Type B pancreatic cell (in vitro differentiated cells): ENCODE measurements at regions not wholly inside any gene's neighbourhood (a gene's known extent, or its start where the extent isn't known, plus 50 kb on each side); places are given as distances from the start of the nearest gene placed in this dataset.

Experiments
- DNase-seq: peaks from one replicate; pipeline ENCODE4 v3.0.0; 2021; ENCODE audit warnings: mixed read lengths; ENCODE audit not compliant: unreplicated experiment; ENCODE audit errors: extremely low spot score
- H3K27ac Mint-ChIP-seq: 2 replicates; pipeline ENCODE4 v1.8.0; 2021; ENCODE audit warnings: mild to moderate bottlenecking, mixed read lengths
- H3K27me3 Mint-ChIP-seq: 2 replicates; pipeline ENCODE4 v1.8.0; 2021; ENCODE audit warnings: mixed read lengths
- H3K36me3 Mint-ChIP-seq: 2 replicates; pipeline ENCODE4 v1.8.0; 2021; ENCODE audit warnings: mixed read lengths
- H3K4me1 Mint-ChIP-seq: one replicate; pipeline ENCODE4 v1.8.0; 2021; ENCODE audit warnings: mixed read lengths; ENCODE audit not compliant: unreplicated experiment
- H3K4me3 Mint-ChIP-seq: 2 replicates; pipeline ENCODE4 v1.8.0; 2021; ENCODE audit warnings: mild to moderate bottlenecking, mixed read lengths
- H3K9me3 Mint-ChIP-seq: 2 replicates; pipeline ENCODE4 v1.8.0; 2021; ENCODE audit warnings: mixed read lengths
- CTCF ChIP-seq: fragments of 200-600 bp; sonication (generic); conservative IDR thresholded peaks from 2 replicates; pipeline ENCODE4 v1.5.0; 2021; ENCODE audit warnings: antibody characterized with exemption, mild to moderate bottlenecking

GRCh38 chr5:109487753-109488420, 78.1 kb upstream of the PJA2 start:
- no peak for DNase-seq
- Mint-ChIP-seq H3K4me3 (no peak overlapping the region), H3K4me1 (no peaks in the 10 kb centered on the region), H3K9me3 (no peaks in the 10 kb centered on the region), H3K36me3 (no peaks in the 10 kb centered on the region), H3K27ac (no peak overlapping the region), H3K27me3 (peaks cover 4% of the 10 kb centered on the region)
- TF ChIP-seq CTCF: no peak

GRCh38 chr5:109486200-109486804, 76.5 kb upstream of the PJA2 start:
- Mint-ChIP-seq H3K4me3 (no peak overlapping the region), H3K27ac (no peak overlapping the region), H3K4me1 (no peaks in the 10 kb centered on the region), H3K27me3 (peaks cover 4% of the 10 kb centered on the region), H3K9me3 (no peaks in the 10 kb centered on the region), H3K36me3 (no peaks in the 10 kb centered on the region)
- DNase-seq: no peak
- no peak for TF ChIP-seq CTCF

GRCh38 chr5:109485030-109485429, 75.3 kb upstream of the PJA2 start:
- DNase-seq: no peak
- H3K27ac Mint-ChIP-seq: no peak overlapping the region
- H3K9me3 Mint-ChIP-seq: no peaks in the 10 kb centered on the region
- no peak overlapping the region for H3K4me3 Mint-ChIP-seq
- H3K4me1 Mint-ChIP-seq: no peaks in the 10 kb centered on the region
- H3K27me3 Mint-ChIP-seq: peaks cover 4% of the 10 kb centered on the region
- H3K36me3 Mint-ChIP-seq: no peaks in the 10 kb centered on the region
- no peak for TF ChIP-seq CTCF

GRCh38 chr5:109484597-109484996, 74.8 kb upstream of the PJA2 start:
- no peaks in the 10 kb centered on the region for H3K36me3 Mint-ChIP-seq
- peaks cover 4% of the 10 kb centered on the region for H3K27me3 Mint-ChIP-seq
- no peaks in the 10 kb centered on the region for H3K4me1 Mint-ChIP-seq
- DNase-seq: no peak
- no peak overlapping the region for H3K4me3 Mint-ChIP-seq
- no peak for TF ChIP-seq CTCF
- H3K27ac Mint-ChIP-seq: no peak overlapping the region
- no peaks in the 10 kb centered on the region for H3K9me3 Mint-ChIP-seq

GRCh38 chr5:109483395-109483971, 73.7 kb upstream of the PJA2 start:
- Mint-ChIP-seq H3K9me3 (no peaks in the 10 kb centered on the region), H3K4me3 (no peak overlapping the region), H3K27ac (no peak overlapping the region), H3K27me3 (peaks cover 4% of the 10 kb centered on the region), H3K36me3 (no peaks in the 10 kb centered on the region), H3K4me1 (no peaks in the 10 kb centered on the region)
- no peak for DNase-seq
- TF ChIP-seq CTCF: no peak
